HCT116 (cell line): ENCODE measurements at regions not wholly inside any gene's neighbourhood (a gene's known extent, or its start where the extent isn't known, plus 50 kb on each side); places are given as distances from the start of the nearest gene placed in this dataset.

ENCODE experiments used
- ATAC-seq: fragments of 200-7000 bp; cut with Tn5 transposase; 2 replicates; pipeline ENCODE4 v1.9.1; 2020; ENCODE audit warnings: mild to moderate bottlenecking, moderate library complexity
- BruUV-seq: library from RNA; stranded (reverse); fragments of 400-500 nt; replicated peaks from 2 replicates; lab custom pipeline; 2021; lab: Mats Ljungman, UMichigan
- CTCF ChIA-PET: fragments of 300-600 bp; sonication (Branson Sonifier 250); formaldehyde crosslinking; loops from one replicate; lab custom pipeline; 2021; ENCODE audit warnings: antibody characterized with exemption; lab: Charles Lee
- POLR2A ChIA-PET: fragments of 300-600, 350-600 bp; sonication (Branson Sonifier 250); formaldehyde crosslinking; loops from one replicate; lab custom pipeline; 2021; ENCODE audit warnings: antibody characterized with exemption; lab: Charles Lee
- RAD21 ChIA-PET, 2 experiments: fragments of 300-600 bp; sonication (Branson Sonifier 250); formaldehyde crosslinking; loops; one replicate each; lab custom pipeline; 2023; ENCODE audit warnings: low total read pairs in 2 of 2; ENCODE audit not compliant: uncharacterized antibody in 2 of 2, unreplicated experiment in 2 of 2, low non-redundant PET in 1 of 2; lab: Charles Lee
- DNase-seq: peaks from one replicate; pipeline ENCODE4 v3.0.0-alpha.2; 2010; ENCODE audit warnings: low read depth, low spot score
- H2AFZ ChIP-seq: fragments of 200-600 bp; shearing (Covaris generic), sonication (generic); 2 replicates; pipeline ENCODE4 v1.6.1; 2017; ENCODE audit warnings: low read depth, mixed run types, mixed read lengths, antibody characterized with exemption, low read length; ENCODE audit not compliant: poor library complexity, severe bottlenecking
- H3K27ac ChIP-seq: 2 replicates; pipeline ENCODE4 v1.5.1; 2012; ENCODE audit warnings: low read depth, low read length
- H3K27me3 ChIP-seq: fragments of 200-600 bp; sonication (generic); 2 replicates; pipeline ENCODE4 v1.6.1; 2016; ENCODE audit warnings: mixed run types, low read length, mixed read lengths; ENCODE audit not compliant: insufficient read depth
- H3K36me3 ChIP-seq, 2 experiments: fragments of 200-500 bp in 1 of 2; fragments of 200-600 bp in 1 of 2; sonication (Bioruptor generic) in 1 of 2; sonication (generic) in 1 of 2; 2 replicates each; pipeline versions ENCODE4 v1.5.1 to v1.6.1; 2014 to 2016; ENCODE audit warnings: low read length in 2 of 2, inconsistent platforms in 1 of 2, mixed read lengths in 1 of 2, mixed run types in 1 of 2; ENCODE audit not compliant: insufficient read depth in 2 of 2, control insufficient read depth in 1 of 2
- H3K4me1 ChIP-seq, 2 experiments: fragments of 200-600 bp in 1 of 2; sonication (generic) in 1 of 2; 2 replicates each; pipeline versions ENCODE4 v1.5.1 to v1.6.1; 2012 to 2017; ENCODE audit warnings: low read length in 2 of 2, inconsistent platforms in 1 of 2, mild to moderate bottlenecking in 1 of 2, mixed read lengths in 1 of 2, mixed run types in 1 of 2, moderate library complexity in 1 of 2; ENCODE audit not compliant: insufficient read depth in 2 of 2, control insufficient read depth in 1 of 2
- H3K4me2 ChIP-seq: fragments of 200-600 bp; sonication (generic); 2 replicates; pipeline ENCODE4 v1.6.1; 2017; ENCODE audit warnings: mixed run types, low read length, mixed read lengths
- H3K4me3 ChIP-seq, 2 experiments: fragments of 200-600 bp in 1 of 2; sonication (generic) in 1 of 2; replicated peaks in 1 of 2; 2 replicates each; pipeline ENCODE4 v1.5.1; 2011 to 2016; ENCODE audit warnings: low read length in 2 of 2, control low read depth in 1 of 2, low read depth in 1 of 2, mild to moderate bottlenecking in 1 of 2, mixed read lengths in 1 of 2, mixed run types in 1 of 2
- H3K79me2 ChIP-seq: fragments of 200-600 bp; sonication (generic); 2 replicates; pipeline ENCODE4 v1.6.1; 2017; ENCODE audit warnings: mild to moderate bottlenecking, mixed run types, low read length, moderate library complexity, mixed read lengths; ENCODE audit not compliant: insufficient read depth
- H3K9ac ChIP-seq: fragments of 200-600 bp; sonication (generic); 2 replicates; pipeline ENCODE4 v1.6.1; 2016; ENCODE audit warnings: low read length, mixed read lengths
- H3K9me2 ChIP-seq: fragments of 200-600 bp; sonication (generic), shearing (Covaris generic); 2 replicates; pipeline ENCODE4 v1.6.1; 2017; ENCODE audit warnings: mixed run types, mild to moderate bottlenecking, moderate library complexity; ENCODE audit not compliant: insufficient read depth
- H3K9me3 ChIP-seq, 2 experiments: fragments of 200-500 bp in 1 of 2; fragments of 200-600 bp in 1 of 2; sonication (Bioruptor generic) in 1 of 2; sonication (generic) in 1 of 2; 2 replicates each; pipeline ENCODE4 v1.6.1; 2014 to 2017; ENCODE audit warnings: low read length in 2 of 2, mixed read lengths in 2 of 2, inconsistent platforms in 1 of 2, low read depth in 1 of 2, mild to moderate bottlenecking in 1 of 2, mixed run types in 1 of 2, moderate library complexity in 1 of 2; ENCODE audit not compliant: control insufficient read depth in 1 of 2, insufficient read depth in 1 of 2
- H4K20me1 ChIP-seq: fragments of 200-600 bp; sonication (generic), shearing (Covaris generic); 2 replicates; pipeline ENCODE4 v1.6.1; 2017; ENCODE audit warnings: mixed run types, mild to moderate bottlenecking, moderate library complexity; ENCODE audit not compliant: insufficient read depth
- CEBPB ChIP-seq: IDR thresholded peaks from 2 replicates; pipeline ENCODE4 v1.6.1; 2012; ENCODE audit warnings: low read depth
- EZH2 ChIP-seq: fragments of 200-600 bp; sonication (generic); IDR thresholded peaks from 2 replicates; pipeline ENCODE4 v1.6.1; 2017; ENCODE audit warnings: antibody characterized with exemption, mixed run types
- JUND ChIP-seq: IDR thresholded peaks from 2 replicates; pipeline ENCODE4 v1.6.1; 2012
- POLR2AphosphoS5 ChIP-seq: IDR thresholded peaks from 2 replicates; pipeline ENCODE4 v1.6.1; 2011; ENCODE audit warnings: mild to moderate bottlenecking, low read depth, low read length, moderate library complexity
- SIN3A ChIP-seq: IDR thresholded peaks from 2 replicates; pipeline ENCODE4 v1.6.1; 2012; ENCODE audit warnings: low read depth
- SP1 ChIP-seq: IDR thresholded peaks from 2 replicates; pipeline ENCODE4 v1.6.1; 2012; ENCODE audit warnings: low read depth
- TCF7L2 ChIP-seq: IDR thresholded peaks from 2 replicates; pipeline ENCODE4 v1.7.0; 2011; ENCODE audit warnings: borderline replicate concordance, inconsistent platforms; ENCODE audit not compliant: insufficient read depth, insufficient read length; ENCODE audit errors: extremely low read depth
- ZFX ChIP-seq: fragments of 450-650 bp; IDR thresholded peaks from 2 replicates; pipeline ENCODE4 v1.6.1; 2017
- intact Hi-C: fragments of 100-400 bp; cut with micrococcal nuclease; formaldehyde crosslinking; loops from 2 replicates; pipeline ENCODE4 v1.10.0; 2022
- TF ChIP-seq, protein P1 (sequence below): IDR thresholded peaks from 2 replicates; pipeline ENCODE4 v1.6.1; 2012; ENCODE audit warnings: low read depth
- TF ChIP-seq, protein P2 (sequence below), 3 experiments: fragments of 200-600 bp in 1 of 3; sonication (generic) in 1 of 3; IDR thresholded peaks in 2 of 3; conservative IDR thresholded peaks in 1 of 3; 2 replicates each; pipeline ENCODE4 v1.5.1; 2012 to 2017; ENCODE audit warnings: low read depth in 2 of 3, low read length in 2 of 3, antibody characterized with exemption in 1 of 3, borderline replicate concordance in 1 of 3, control low read depth in 1 of 3, mild to moderate bottlenecking in 1 of 3, mixed read lengths in 1 of 3, mixed run types in 1 of 3, moderate library complexity in 1 of 3; ENCODE audit not compliant: insufficient read depth in 1 of 3
- TF ChIP-seq, protein P3 (sequence below): IDR thresholded peaks from 2 replicates; pipeline ENCODE4 v1.6.1; 2012

DNA sequence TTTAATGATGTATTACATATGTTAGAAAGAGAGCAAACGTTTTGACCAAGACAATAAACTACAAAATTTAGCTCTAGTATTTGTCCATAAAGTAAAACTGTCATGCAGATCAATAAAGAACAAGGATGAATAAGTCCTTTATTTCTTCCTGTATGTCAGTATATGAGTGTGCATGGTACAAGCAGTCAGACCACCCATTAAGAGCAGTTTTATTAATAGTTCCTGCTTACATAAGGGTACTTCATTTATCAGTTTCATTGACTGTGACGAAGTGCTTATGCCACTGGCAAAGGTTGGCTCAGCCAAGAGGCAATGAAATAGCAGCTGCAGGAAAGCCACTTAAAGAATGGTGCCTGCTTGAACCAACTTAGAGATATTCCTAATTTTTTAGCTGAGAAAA lies 913.0 kb upstream of the CNTN5 start (continued):
- TF ChIP-seq, protein P1, sequence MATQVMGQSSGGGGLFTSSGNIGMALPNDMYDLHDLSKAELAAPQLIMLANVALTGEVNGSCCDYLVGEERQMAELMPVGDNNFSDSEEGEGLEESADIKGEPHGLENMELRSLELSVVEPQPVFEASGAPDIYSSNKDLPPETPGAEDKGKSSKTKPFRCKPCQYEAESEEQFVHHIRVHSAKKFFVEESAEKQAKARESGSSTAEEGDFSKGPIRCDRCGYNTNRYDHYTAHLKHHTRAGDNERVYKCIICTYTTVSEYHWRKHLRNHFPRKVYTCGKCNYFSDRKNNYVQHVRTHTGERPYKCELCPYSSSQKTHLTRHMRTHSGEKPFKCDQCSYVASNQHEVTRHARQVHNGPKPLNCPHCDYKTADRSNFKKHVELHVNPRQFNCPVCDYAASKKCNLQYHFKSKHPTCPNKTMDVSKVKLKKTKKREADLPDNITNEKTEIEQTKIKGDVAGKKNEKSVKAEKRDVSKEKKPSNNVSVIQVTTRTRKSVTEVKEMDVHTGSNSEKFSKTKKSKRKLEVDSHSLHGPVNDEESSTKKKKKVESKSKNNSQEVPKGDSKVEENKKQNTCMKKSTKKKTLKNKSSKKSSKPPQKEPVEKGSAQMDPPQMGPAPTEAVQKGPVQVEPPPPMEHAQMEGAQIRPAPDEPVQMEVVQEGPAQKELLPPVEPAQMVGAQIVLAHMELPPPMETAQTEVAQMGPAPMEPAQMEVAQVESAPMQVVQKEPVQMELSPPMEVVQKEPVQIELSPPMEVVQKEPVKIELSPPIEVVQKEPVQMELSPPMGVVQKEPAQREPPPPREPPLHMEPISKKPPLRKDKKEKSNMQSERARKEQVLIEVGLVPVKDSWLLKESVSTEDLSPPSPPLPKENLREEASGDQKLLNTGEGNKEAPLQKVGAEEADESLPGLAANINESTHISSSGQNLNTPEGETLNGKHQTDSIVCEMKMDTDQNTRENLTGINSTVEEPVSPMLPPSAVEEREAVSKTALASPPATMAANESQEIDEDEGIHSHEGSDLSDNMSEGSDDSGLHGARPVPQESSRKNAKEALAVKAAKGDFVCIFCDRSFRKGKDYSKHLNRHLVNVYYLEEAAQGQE, result no peak

DNA sequence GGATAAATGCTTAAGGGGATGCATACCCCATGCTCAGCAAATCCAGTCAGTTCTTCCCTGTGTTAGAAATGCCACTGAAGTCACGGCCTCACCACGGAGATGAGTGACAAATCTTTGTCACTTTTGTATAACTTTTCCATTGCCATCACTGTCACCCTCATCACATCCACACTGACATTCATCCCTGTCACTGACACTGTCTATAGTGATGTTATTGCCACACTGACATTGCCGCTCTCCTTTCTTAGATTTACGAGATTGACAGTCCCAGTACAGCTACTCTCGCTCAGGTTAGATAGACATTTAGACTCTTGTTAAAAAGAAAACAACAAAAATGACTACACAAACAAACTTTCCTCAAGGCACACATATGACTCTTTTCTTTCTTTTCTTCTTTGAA lies 910.7 kb upstream of the CNTN5 start:
- DNase-seq (no peak), ATAC-seq (no peak)
- Histone ChIP-seq H3K27ac (no peak overlapping the region), H3K4me3 (no peak overlapping the region), H3K4me1 (no peaks in the 10 kb centered on the region), H3K9me3 (peaks cover 0 to 19% of the 10 kb centered on the region in 2 experiments; a peak in 2 of 4 replicates), H3K79me2 (no peaks in the 10 kb centered on the region), H2AFZ (no peak overlapping the region), H3K36me3 (no peaks in the 10 kb centered on the region), H3K4me2 (no peak overlapping the region), H3K9me2 (no peaks in the 10 kb centered on the region), H3K9ac (no peak overlapping the region), H4K20me1 (no peaks in the 10 kb centered on the region), H3K27me3 (no peaks in the 10 kb centered on the region)
- RAD21 ChIA-PET, result no interaction called here
- POLR2A ChIA-PET, result no interaction called here
- no peak for TF ChIP-seq EZH2
- TF ChIP-seq ZFX, result no peak
- intact Hi-C loops, result no loop called here
- CTCF ChIA-PET, result no interaction called here
- no TSS peak for BruUV-seq

DNA sequence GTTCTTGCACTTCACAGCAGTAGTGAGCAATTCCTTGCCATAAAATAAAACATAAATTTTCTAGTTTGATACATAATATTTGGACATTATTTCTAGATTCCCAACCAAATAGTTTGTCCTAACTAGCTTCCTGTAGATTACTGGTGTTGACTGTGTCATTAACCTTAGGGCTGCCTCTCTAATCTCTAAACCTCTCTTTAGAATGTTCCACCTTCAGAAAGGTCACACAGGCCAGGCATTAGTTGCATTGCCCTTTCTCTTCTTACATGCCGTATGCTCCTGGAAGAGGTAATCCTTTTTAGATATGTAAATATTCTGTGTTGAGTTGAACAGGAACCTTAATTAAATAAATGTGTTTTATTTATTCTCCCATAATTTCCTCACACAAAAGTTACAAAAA lies 904.9 kb upstream of the CNTN5 start:
- ChIA-PET CTCF (no interaction called here), RAD21 (no interaction called here), POLR2A (no interaction called here)
- DNase-seq (no peak), ATAC-seq (no peak)
- Histone ChIP-seq H3K9ac (no peak overlapping the region), H3K9me3 (peaks cover 0 to 11% of the 10 kb centered on the region in 2 experiments; a peak in 2 of 4 replicates), H3K27me3 (no peaks in the 10 kb centered on the region), H3K4me3 (no peak overlapping the region), H3K4me1 (no peaks in the 10 kb centered on the region), H3K4me2 (no peak overlapping the region), H3K27ac (no peak overlapping the region), H2AFZ (no peak overlapping the region), H3K36me3 (no peaks in the 10 kb centered on the region), H4K20me1 (no peaks in the 10 kb centered on the region), H3K79me2 (no peaks in the 10 kb centered on the region), H3K9me2 (no peaks in the 10 kb centered on the region)
- BruUV-seq, result no TSS peak
- intact Hi-C loops, result no loop called here
- TF ChIP-seq, protein P2, sequence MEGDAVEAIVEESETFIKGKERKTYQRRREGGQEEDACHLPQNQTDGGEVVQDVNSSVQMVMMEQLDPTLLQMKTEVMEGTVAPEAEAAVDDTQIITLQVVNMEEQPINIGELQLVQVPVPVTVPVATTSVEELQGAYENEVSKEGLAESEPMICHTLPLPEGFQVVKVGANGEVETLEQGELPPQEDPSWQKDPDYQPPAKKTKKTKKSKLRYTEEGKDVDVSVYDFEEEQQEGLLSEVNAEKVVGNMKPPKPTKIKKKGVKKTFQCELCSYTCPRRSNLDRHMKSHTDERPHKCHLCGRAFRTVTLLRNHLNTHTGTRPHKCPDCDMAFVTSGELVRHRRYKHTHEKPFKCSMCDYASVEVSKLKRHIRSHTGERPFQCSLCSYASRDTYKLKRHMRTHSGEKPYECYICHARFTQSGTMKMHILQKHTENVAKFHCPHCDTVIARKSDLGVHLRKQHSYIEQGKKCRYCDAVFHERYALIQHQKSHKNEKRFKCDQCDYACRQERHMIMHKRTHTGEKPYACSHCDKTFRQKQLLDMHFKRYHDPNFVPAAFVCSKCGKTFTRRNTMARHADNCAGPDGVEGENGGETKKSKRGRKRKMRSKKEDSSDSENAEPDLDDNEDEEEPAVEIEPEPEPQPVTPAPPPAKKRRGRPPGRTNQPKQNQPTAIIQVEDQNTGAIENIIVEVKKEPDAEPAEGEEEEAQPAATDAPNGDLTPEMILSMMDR (IDR thresholded peaks at IDR 0.05 in 2 of 3, conservative IDR thresholded peaks at IDR 0.05 in 1 of 3; ENCODE audit: borderline replicate concordance in 1 of 3, insufficient read depth in 1 of 3, low read depth in 2 of 3, low read length in 2 of 3), result no peak
- TF ChIP-seq, protein P3, sequence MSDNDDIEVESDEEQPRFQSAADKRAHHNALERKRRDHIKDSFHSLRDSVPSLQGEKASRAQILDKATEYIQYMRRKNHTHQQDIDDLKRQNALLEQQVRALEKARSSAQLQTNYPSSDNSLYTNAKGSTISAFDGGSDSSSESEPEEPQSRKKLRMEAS, result no peak
- TF ChIP-seq SIN3A (no peak), POLR2AphosphoS5 (no peak), SP1 (no peak), CEBPB (no peak), TCF7L2 (no peak), JUND (no peak)
